Activated CD8-positive, alpha-beta T cell treated with anti-CD3 and anti-CD28 coated beads for 36 hours (primary cell): ENCODE measurements at regions not wholly inside any gene's neighbourhood (a gene's known extent, or its start where the extent isn't known, plus 50 kb on each side); places are given as distances from the start of the nearest gene placed in this dataset.

ENCODE experiments used
- ATAC-seq: fragments of 200-7000 bp; cut with Tn5 transposase; one replicate; pipeline ENCODE4 v1.10.0; 2021; ENCODE audit warnings: mild to moderate bottlenecking, moderate library complexity
- CTCF ChIA-PET: fragments of 350-600 bp; sonication (Branson Sonifier 250); formaldehyde crosslinking; loops from one replicate; lab custom pipeline; 2021; ENCODE audit warnings: antibody characterized with exemption; lab: Charles Lee
- POLR2A ChIA-PET: fragments of 350-600 bp; sonication (Branson Sonifier 250); formaldehyde crosslinking; loops from one replicate; lab custom pipeline; 2021; ENCODE audit warnings: antibody characterized with exemption; lab: Charles Lee
- DNase-seq: peaks from one replicate; pipeline ENCODE4 v3.0.0-alpha.2; 2020
- H3K27ac Mint-ChIP-seq: one replicate; pipeline ENCODE4 v1.8.0; 2021; ENCODE audit warnings: mild to moderate bottlenecking, mixed read lengths
- H3K27me3 Mint-ChIP-seq: one replicate; pipeline ENCODE4 v1.8.0; 2021; ENCODE audit warnings: mixed read lengths
- H3K36me3 Mint-ChIP-seq: one replicate; pipeline ENCODE4 v1.8.0; 2021; ENCODE audit warnings: low read depth, mixed read lengths
- H3K4me1 Mint-ChIP-seq: one replicate; pipeline ENCODE4 v1.8.0; 2021; ENCODE audit warnings: low read depth, mixed read lengths
- H3K4me3 Mint-ChIP-seq: one replicate; pipeline ENCODE4 v1.8.0; 2021; ENCODE audit warnings: mild to moderate bottlenecking, moderate library complexity, mixed read lengths
- H3K9me3 Mint-ChIP-seq: one replicate; pipeline ENCODE4 v1.8.0; 2021; ENCODE audit warnings: mixed read lengths
- intact Hi-C: fragments of 100-400 bp; cut with micrococcal nuclease; formaldehyde crosslinking; loops from one replicate; pipeline ENCODE4 v1.10.0; 2022
- TF ChIP-seq, protein P1 (sequence below): fragments of 200-600 bp; IDR thresholded peaks from one replicate; pipeline ENCODE4 v1.8.0; 2022; ENCODE audit warnings: antibody characterized with exemption, mild to moderate bottlenecking

DNA sequence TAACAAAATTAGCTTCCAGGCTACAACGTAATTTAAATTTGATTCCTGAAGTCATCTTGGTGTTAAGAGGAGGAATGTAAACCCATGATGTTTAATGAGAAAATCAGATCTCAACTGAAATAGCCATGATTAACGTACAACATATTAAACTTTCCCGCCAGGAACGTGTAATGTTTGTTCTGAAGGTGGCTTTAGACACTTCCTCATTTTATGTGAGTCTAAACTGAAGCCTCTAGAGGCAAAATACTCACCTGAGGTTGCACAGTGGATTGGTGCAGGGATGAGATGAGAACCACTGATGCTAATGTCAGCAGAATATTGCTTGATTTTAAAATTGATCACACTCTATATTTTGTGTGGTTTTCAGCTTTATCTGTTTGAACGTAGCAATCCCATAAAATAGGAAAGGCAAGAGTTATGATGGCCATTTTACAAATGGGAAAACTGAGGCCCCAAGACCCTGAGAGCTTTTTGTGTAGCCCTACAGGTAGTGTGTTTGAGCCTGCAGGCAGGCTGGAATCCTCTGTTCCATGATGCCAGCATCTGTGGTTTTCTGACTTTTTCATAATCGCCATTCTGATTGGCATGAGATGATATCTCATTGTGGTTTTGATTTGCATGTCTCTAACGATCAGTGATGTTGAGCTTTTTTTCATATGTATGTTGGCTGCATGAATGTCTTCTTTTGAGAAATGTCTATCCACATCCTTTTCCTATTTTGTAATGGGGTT lies 243.7 kb upstream of the BMPER start:
- TF ChIP-seq, protein P1, sequence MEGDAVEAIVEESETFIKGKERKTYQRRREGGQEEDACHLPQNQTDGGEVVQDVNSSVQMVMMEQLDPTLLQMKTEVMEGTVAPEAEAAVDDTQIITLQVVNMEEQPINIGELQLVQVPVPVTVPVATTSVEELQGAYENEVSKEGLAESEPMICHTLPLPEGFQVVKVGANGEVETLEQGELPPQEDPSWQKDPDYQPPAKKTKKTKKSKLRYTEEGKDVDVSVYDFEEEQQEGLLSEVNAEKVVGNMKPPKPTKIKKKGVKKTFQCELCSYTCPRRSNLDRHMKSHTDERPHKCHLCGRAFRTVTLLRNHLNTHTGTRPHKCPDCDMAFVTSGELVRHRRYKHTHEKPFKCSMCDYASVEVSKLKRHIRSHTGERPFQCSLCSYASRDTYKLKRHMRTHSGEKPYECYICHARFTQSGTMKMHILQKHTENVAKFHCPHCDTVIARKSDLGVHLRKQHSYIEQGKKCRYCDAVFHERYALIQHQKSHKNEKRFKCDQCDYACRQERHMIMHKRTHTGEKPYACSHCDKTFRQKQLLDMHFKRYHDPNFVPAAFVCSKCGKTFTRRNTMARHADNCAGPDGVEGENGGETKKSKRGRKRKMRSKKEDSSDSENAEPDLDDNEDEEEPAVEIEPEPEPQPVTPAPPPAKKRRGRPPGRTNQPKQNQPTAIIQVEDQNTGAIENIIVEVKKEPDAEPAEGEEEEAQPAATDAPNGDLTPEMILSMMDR, result no peak
- DNase-seq (peak; percentile 5), ATAC-seq (no peak)
- H3K9me3 Mint-ChIP-seq, result no peaks in the 10 kb centered on the region
- no peak overlapping the region for H3K27ac Mint-ChIP-seq
- no peak overlapping the region for H3K4me3 Mint-ChIP-seq
- H3K4me1 Mint-ChIP-seq, result peaks cover 3% of the 10 kb centered on the region
- no peaks in the 10 kb centered on the region for H3K36me3 Mint-ChIP-seq
- H3K27me3 Mint-ChIP-seq, result no peaks in the 10 kb centered on the region
- CTCF ChIA-PET, result no interaction called here
- POLR2A ChIA-PET, result no interaction called here
- intact Hi-C loops, result no loop called here

DNA sequence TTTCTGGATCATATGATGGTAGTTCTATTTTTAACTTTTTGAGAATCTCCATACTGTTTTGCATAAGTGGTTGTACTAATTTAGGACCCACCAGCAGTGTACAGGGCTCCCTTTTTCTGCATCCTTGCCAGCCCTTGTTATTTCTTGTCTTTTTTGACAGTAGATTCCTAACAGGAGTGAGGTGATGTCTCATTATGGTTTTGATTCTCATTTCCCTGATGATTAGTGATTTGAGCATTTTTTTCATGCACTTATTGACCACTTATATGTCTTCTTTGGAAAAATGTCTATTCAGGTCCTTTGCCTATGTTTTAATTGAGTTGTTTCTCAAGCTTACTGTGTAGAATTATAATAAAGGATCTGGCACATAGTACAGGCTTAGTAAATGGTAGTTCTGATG lies 238.8 kb upstream of the BMPER start:
- Mint-ChIP-seq H3K27me3 (no peaks in the 10 kb centered on the region), H3K36me3 (no peaks in the 10 kb centered on the region), H3K27ac (no peak overlapping the region), H3K4me1 (peaks cover 3% of the 10 kb centered on the region), H3K4me3 (no peak overlapping the region), H3K9me3 (no peaks in the 10 kb centered on the region)
- TF ChIP-seq, protein P1, result no peak
- no peak for DNase-seq
- ATAC-seq, result no peak
- intact Hi-C loops, result no loop called here
- ChIA-PET CTCF (no interaction called here), POLR2A (no interaction called here)

DNA sequence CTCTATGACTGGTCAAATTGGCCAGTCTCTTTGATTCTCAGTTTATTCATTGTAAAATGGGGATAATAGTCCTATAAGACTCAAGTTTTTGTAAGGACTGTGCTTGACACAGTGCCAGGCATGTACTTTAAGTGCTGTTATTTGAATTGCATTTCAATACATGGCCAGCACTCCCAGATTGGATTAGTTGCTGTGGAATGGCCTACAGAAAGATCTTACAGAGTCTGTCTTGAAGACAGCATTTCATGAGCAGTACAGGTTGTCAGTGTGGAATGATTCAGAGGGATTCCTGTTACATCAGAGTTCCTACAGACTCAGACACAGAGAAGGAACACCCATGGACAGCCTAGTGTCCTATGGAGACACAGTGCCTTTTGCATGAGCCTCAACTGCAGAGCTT lies 238.1 kb upstream of the BMPER start:
- ChIA-PET POLR2A (no interaction called here), CTCF (no interaction called here)
- Mint-ChIP-seq H3K4me3 (no peak overlapping the region), H3K36me3 (no peaks in the 10 kb centered on the region), H3K27ac (no peak overlapping the region), H3K9me3 (no peaks in the 10 kb centered on the region), H3K27me3 (no peaks in the 10 kb centered on the region), H3K4me1 (peaks cover 2% of the 10 kb centered on the region)
- TF ChIP-seq, protein P1, result no peak
- intact Hi-C loops, result no loop called here
- ATAC-seq, result no peak
- DNase-seq, result no peak

DNA sequence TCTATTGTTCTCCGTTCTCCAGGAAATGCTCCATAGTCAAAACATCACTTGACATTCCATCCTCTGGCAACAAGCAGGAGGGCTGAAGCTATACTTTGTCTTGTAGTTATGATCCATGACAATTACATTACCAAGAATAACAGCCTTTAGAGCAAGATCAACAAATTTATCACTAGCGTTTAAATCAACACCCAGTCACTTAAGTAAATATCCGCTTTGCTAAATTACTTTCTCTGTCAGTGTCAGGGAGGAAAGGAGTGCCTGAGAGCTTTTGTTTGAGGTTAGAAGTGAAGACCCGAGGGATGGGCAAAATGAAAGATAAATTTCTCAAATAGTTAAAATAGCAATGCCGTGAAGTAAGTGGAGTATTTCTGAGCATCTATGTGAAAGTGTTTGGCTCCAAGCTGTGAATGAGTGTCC lies 236.1 kb upstream of the BMPER start:
- intact Hi-C loops, result no loop called here
- POLR2A ChIA-PET, result no interaction called here

More for the DNA sequence above, 236.1 kb upstream of the BMPER start:
- Mint-ChIP-seq H3K27ac (no peak overlapping the region), H3K4me1 (no peaks in the 10 kb centered on the region), H3K4me3 (no peak overlapping the region), H3K27me3 (no peaks in the 10 kb centered on the region), H3K9me3 (no peaks in the 10 kb centered on the region), H3K36me3 (no peaks in the 10 kb centered on the region)
- no peak for ATAC-seq
- no peak for DNase-seq
- CTCF ChIA-PET, result no interaction called here
- TF ChIP-seq, protein P1, result no peak
